Pancreas (tissue), 10 donors: ENCODE measurements at regions not wholly inside any gene's neighbourhood (a gene's known extent, or its start where the extent isn't known, plus 50 kb on each side); places are given as distances from the start of the nearest gene placed in this dataset.

ENCODE experiments used
- ATAC-seq, 4 donors: fragments of 200-7000 bp; cut with Tn5 transposase; one replicate each; pipeline versions ENCODE4 v1.8.0 to v1.9.1; 2020; ENCODE audit warnings: mild to moderate bottlenecking in 4 of 4, moderate library complexity in 4 of 4
- DNase-seq, 6 donors: peaks; one replicate each; pipeline ENCODE4 v3.0.0-alpha.2; 2020
- FAIRE-seq: peaks from 2 replicates; lab custom pipeline; 2012; peaks lifted over from hg19 to GRCh38; lab: Jason Lieb, UNC
- H3K27ac ChIP-seq, 4 donors: fragments of 200-600 bp; sonication (generic); 1 replicate in 3 of 4; 2 replicates in 1 of 4; pipeline versions ENCODE4 v1.5.0 to v1.8.0; 2020
- H3K27me3 ChIP-seq, 4 donors: fragments of 200-600 bp; one replicate each; pipeline ENCODE4 v1.8.0; 2021
- H3K36me3 ChIP-seq, 3 donors: fragments of 200-600 bp; sonication (generic) in 1 of 3; one replicate each; pipeline versions ENCODE4 v1.5.0 to v1.8.0; 2020 to 2021
- H3K4me1 ChIP-seq, 3 donors: fragments of 200-600 bp; one replicate each; pipeline ENCODE4 v1.8.0; 2021
- H3K4me3 ChIP-seq, 4 donors: fragments of 200-600 bp; sonication (generic) in 2 of 4; one replicate each; pipeline versions ENCODE4 v1.5.0 to v1.8.0; 2020 to 2021
- H3K9me3 ChIP-seq, 4 donors: fragments of 200-600 bp; one replicate each; pipeline ENCODE4 v1.8.0; 2021
- WGBS, 2 donors: extraction: QIAGEN DNeasy Blood & Tissue Kit; methylation state at CpG; one replicate each; pipeline ENCODE4 v1.1.7; 2013; 5-methylcytosine and 5-hydroxymethylcytosine counted together
- intact Hi-C, 3 donors: fragments of 100-400 bp; cut with DNase I; formaldehyde crosslinking; loops; one replicate each; pipeline versions ENCODE4 v1.11.1 to v1.14.2; 2022
- TF ChIP-seq, protein P1 (sequence below), 4 donors: fragments of 200-600 bp; sonication (generic) in 3 of 4; IDR thresholded peaks; one replicate each; pipeline versions ENCODE4 v1.5.0 to v1.8.0; 2021; ENCODE audit warnings: antibody characterized with exemption in 4 of 4
- donor health status: healthy with polysubstance abuse.
- donor health status: DM: no; HTN: no; CAD: no; lungs with moderate emphysema.
- donor health status: DM: no; HTN: no; CAD: no.
- donor health status: control.
- donor health status: control.
- donor health status: Bipolar disorder and iron deficiency.
- donor health status: DM: yes; HTN: yes; CAD: no.
- donor health status: DM: no; HTN: no; CAD: no.
- donor health status: DM: no; HTN: no; CAD: no.
- donor health status: DM: yes; HTN: yes; CAD: no.

DNA sequence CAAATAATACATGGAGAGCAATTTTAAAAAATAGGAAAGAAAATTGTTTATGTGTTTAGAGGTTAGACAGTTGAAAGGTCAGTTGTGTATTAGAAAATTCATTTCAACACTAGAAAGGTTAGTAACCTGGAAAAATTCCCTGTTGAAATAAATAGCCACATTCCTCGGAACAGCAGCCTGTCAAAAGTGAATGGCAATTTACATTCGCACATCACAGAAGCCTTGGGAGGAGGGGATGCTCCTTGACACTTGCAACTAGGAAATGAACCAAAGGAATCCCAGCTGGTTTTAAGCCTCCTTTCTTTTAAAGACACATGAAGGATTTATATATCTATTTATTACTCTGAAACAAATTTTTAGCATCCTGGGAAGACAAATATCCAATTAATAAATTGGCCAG lies 653.5 kb upstream of the LRRTM4 start:
- no peak overlapping the region for H3K4me3 ChIP-seq
- ATAC-seq (no peak), FAIRE-seq (no peak), DNase-seq (no peak)
- intact Hi-C loops: no loop called here
- TF ChIP-seq, protein P1, sequence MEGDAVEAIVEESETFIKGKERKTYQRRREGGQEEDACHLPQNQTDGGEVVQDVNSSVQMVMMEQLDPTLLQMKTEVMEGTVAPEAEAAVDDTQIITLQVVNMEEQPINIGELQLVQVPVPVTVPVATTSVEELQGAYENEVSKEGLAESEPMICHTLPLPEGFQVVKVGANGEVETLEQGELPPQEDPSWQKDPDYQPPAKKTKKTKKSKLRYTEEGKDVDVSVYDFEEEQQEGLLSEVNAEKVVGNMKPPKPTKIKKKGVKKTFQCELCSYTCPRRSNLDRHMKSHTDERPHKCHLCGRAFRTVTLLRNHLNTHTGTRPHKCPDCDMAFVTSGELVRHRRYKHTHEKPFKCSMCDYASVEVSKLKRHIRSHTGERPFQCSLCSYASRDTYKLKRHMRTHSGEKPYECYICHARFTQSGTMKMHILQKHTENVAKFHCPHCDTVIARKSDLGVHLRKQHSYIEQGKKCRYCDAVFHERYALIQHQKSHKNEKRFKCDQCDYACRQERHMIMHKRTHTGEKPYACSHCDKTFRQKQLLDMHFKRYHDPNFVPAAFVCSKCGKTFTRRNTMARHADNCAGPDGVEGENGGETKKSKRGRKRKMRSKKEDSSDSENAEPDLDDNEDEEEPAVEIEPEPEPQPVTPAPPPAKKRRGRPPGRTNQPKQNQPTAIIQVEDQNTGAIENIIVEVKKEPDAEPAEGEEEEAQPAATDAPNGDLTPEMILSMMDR (IDR thresholded peaks at IDR 0.05): no peak
- no peaks in the 10 kb centered on the region for H3K9me3 ChIP-seq
- H3K4me1 ChIP-seq: no peaks in the 10 kb centered on the region
- no peaks in the 10 kb centered on the region for H3K27me3 ChIP-seq
- no peak overlapping the region for H3K27ac ChIP-seq
- WGBS, 2 donors: 11 to 22% methylated on average over 2 of the region's 2 CpGs
- no peaks in the 10 kb centered on the region for H3K36me3 ChIP-seq

DNA sequence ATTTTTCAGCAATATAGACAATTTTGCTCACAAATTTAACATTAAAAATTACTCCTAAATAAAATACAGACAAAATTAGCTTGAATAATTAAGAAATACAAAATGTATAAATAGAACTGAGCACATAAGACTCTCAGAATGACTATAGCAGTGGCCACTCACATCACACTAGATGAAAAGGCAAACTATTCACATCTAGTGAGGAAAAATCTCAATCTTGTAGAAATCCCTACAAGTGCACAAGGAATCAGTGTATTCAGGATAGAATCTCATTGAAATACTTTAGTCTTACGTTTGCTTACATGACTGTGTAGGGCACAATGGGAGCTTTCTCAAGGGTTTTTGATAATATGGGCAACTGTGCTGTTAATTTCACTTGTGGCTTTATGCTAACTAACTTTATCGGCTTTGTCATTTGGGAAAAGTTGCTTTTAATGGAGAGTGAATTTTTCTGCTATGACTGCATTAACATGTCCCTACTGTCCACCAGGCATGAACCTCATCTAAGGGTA lies 678.9 kb upstream of the LRRTM4 start:
- WGBS, 2 donors: 53 to 64% methylated on average over 2 of the region's 2 CpGs
- Histone ChIP-seq H3K9me3 (no peaks in the 10 kb centered on the region), H3K4me1 (no peaks in the 10 kb centered on the region), H3K4me3 (no peak overlapping the region), H3K27me3 (no peaks in the 10 kb centered on the region), H3K27ac (no peak overlapping the region), H3K36me3 (no peaks in the 10 kb centered on the region)
- TF ChIP-seq, protein P1 (IDR thresholded peaks at IDR 0.05): no peak
- DNase-seq (no peak), FAIRE-seq (no peak), ATAC-seq (no peak)
- intact Hi-C loops: no loop called here

DNA sequence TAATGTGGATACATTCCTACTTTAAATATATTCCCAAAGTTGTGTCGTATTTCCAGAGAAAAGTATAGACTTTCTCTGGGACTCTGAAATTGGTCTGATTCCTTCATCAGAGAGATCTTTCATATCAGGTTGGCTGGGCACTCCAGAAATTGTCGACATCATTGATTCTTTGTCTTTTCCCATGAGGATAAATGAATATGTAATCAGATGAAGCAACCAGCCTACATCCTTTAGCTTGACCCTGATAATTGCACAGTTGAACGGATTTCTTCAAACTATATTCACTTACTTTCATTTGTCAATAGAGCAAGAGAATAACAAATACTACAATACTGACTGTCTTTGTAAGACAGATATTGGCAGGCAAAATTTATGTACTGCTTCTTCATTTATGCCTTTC lies 680.2 kb upstream of the LRRTM4 start:
- Histone ChIP-seq H3K4me1 (no peaks in the 10 kb centered on the region), H3K4me3 (no peak overlapping the region), H3K9me3 (no peaks in the 10 kb centered on the region), H3K27me3 (no peaks in the 10 kb centered on the region), H3K27ac (no peak overlapping the region), H3K36me3 (no peaks in the 10 kb centered on the region)
- FAIRE-seq (no peak), DNase-seq (no peak), ATAC-seq (no peak)
- TF ChIP-seq, protein P1 (IDR thresholded peaks at IDR 0.05): no peak
- 35 to 43% methylated on average over 3 of the region's 3 CpGs for WGBS, 2 donors
- intact Hi-C loops: no loop called here

DNA sequence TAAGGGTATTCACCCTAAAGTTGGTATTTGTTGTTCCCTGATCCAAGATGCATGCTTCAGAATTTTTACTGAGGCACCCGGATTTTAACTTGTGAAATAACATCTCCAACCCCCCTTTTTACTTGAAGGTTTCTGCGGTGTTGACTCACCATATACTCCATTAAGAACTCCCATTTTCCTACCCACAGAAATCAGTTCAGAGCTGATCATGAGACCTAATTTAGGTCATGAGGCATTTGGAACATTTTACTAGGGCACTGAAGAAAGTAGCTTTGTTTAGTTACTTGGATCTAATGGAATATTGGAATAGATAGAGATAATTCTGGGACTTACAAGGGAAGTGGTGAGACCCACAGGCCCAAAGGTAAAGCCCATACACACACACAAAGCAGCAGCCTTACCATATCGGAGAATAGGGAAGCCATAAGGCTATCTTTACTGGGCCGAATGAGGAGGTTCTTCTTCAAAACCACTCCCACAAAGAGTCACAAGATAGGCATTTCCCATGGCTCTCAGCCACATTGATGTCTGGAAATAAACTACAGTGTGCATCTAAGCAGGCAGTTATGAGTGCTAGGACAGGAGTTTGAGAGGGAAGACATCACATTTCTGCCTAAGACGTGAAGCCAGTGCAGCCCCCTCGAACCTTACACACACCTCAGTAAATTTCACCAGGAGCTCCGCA lies 681.0 kb upstream of the LRRTM4 start:
- Histone ChIP-seq H3K4me1 (no peaks in the 10 kb centered on the region), H3K9me3 (no peaks in the 10 kb centered on the region), H3K36me3 (no peaks in the 10 kb centered on the region), H3K27ac (no peak overlapping the region), H3K27me3 (no peaks in the 10 kb centered on the region), H3K4me3 (no peak overlapping the region)
- TF ChIP-seq, protein P1 (IDR thresholded peaks at IDR 0.05): no peak
- DNase-seq: no peak
- no peak for FAIRE-seq
- intact Hi-C loops: no loop called here
- WGBS, 2 donors: 56 to 69% methylated on average over 7 of the region's 7 CpGs
- no peak for ATAC-seq

DNA sequence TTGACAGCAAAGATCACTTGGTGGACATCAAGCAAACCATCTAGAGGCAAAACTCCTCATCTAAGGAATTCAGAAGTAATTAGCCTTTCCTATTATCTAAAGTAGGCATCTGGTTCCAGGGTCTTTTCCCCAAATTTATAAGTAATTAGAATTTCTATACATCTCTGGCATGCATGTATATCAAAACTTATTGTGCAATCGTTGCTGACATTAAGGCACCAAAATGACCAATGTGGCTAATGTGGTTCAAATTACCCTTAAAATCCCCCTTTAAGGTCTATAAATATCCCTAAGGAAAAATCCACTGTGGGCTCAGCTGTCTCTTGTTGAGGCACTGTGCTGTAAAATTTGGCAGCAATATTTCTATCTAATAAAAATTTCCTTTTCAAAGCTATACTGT lies 695.9 kb upstream of the LRRTM4 start:
- no peak overlapping the region for H3K27ac ChIP-seq
- H3K4me3 ChIP-seq: no peak overlapping the region
- no peaks in the 10 kb centered on the region for H3K36me3 ChIP-seq
- H3K27me3 ChIP-seq: no peaks in the 10 kb centered on the region
- H3K4me1 ChIP-seq: no peaks in the 10 kb centered on the region
- DNase-seq (no peak), ATAC-seq (no peak), FAIRE-seq (no peak)
- H3K9me3 ChIP-seq: no peaks in the 10 kb centered on the region
- WGBS, 2 donors: 54 to 61% methylated on average over 1 of the region's 1 CpG
- intact Hi-C loops: no loop called here
- TF ChIP-seq, protein P1 (IDR thresholded peaks at IDR 0.05): no peak
